ENCODE measurements at regions not wholly inside any gene's neighbourhood (a gene's known extent, or its start where the extent isn't known, plus 50 kb on each side); places are given as distances from the start of the nearest gene placed in this dataset.

DNA sequence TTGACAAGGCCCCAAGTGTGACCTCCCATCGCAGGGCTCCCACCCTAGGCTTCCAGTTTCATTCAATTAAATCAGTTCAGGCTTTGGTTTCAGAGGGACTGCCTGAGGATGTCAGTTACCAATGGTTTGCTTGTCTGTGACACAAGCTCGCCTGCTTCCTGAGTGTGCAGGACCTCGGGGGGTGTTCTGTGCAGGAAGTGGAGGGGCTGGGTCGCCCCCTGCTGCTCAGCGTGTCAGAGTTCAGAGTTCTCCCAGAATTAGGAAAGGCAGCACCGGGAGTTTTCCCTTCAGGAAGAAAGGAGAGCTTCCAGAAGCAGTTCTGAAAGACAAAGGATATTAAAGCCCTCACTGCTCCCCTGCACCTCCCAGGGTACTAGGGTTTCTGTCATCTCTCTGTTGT is 50.8 kb upstream of the TGM3 start:
- no peaks in the 10 kb centered on the region for H3K9me3 ChIP-seq
- TF ChIP-seq EP300 (IDR thresholded peaks at IDR 0.05) (no peak), POLR2A (IDR thresholded peaks at IDR 0.05) (no peak), POLR2AphosphoS5 (IDR thresholded peaks at IDR 0.05) (no peak)
- TF ChIP-seq, protein P1, sequence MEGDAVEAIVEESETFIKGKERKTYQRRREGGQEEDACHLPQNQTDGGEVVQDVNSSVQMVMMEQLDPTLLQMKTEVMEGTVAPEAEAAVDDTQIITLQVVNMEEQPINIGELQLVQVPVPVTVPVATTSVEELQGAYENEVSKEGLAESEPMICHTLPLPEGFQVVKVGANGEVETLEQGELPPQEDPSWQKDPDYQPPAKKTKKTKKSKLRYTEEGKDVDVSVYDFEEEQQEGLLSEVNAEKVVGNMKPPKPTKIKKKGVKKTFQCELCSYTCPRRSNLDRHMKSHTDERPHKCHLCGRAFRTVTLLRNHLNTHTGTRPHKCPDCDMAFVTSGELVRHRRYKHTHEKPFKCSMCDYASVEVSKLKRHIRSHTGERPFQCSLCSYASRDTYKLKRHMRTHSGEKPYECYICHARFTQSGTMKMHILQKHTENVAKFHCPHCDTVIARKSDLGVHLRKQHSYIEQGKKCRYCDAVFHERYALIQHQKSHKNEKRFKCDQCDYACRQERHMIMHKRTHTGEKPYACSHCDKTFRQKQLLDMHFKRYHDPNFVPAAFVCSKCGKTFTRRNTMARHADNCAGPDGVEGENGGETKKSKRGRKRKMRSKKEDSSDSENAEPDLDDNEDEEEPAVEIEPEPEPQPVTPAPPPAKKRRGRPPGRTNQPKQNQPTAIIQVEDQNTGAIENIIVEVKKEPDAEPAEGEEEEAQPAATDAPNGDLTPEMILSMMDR (IDR thresholded peaks at IDR 0.05) = no peak
- H3K36me3 ChIP-seq = no peaks in the 10 kb centered on the region
- H3K27me3 ChIP-seq = peaks cover 26% of the 10 kb centered on the region
- no peaks in the 10 kb centered on the region for H3K4me1 ChIP-seq
- 10% methylated on average over 2 of the region's 6 CpGs; no CpG with 5 or more reads in 1 of the 2 donors for WGBS, 2 donors (ENCODE audit: low coverage in 1 of 2)
- ATAC-seq = no peak
- H3K4me3 ChIP-seq = no peak overlapping the region
- H3K27ac ChIP-seq = no peak overlapping the region

DNA sequence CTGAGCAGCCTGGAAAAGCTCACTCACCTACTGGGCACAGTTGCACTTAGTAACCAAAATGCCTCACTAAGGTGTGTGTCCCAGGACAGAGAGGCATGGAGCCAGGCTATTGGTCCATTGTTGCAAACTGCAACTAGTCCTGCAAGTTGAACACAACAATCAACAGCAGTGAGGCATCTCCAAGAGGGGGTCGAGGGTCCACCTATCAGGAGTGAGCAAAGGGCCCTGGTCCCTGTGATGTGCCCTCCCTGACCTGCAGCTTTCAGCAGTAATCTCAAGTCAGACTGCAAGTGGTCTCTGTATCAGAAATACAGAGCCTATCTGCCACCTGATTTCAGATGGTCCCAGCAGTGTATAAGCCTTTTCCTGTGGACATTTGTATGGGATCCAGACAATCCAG is 50.2 kb upstream of the TGM3 start:
- Histone ChIP-seq H3K9me3 (no peaks in the 10 kb centered on the region), H3K4me1 (no peaks in the 10 kb centered on the region), H3K36me3 (no peaks in the 10 kb centered on the region), H3K27me3 (peaks cover 26% of the 10 kb centered on the region), H3K27ac (no peak overlapping the region), H3K4me3 (no peak overlapping the region)
- 0% methylated on average over 1 of the region's 1 CpG; no CpG with 5 or more reads in 1 of the 2 donors for WGBS, 2 donors (ENCODE audit: low coverage in 1 of 2)
- ATAC-seq = no peak
- no peak for TF ChIP-seq POLR2AphosphoS5 (IDR thresholded peaks at IDR 0.05)
- TF ChIP-seq POLR2A (IDR thresholded peaks at IDR 0.05) = no peak
- TF ChIP-seq, protein P1 (IDR thresholded peaks at IDR 0.05) = no peak
- no peak for TF ChIP-seq EP300 (IDR thresholded peaks at IDR 0.05)
